ENCODE measurements at regions not wholly inside any gene's neighbourhood (a gene's known extent, or its start where the extent isn't known, plus 50 kb on each side); places are given as distances from the start of the nearest gene placed in this dataset.

DNA sequence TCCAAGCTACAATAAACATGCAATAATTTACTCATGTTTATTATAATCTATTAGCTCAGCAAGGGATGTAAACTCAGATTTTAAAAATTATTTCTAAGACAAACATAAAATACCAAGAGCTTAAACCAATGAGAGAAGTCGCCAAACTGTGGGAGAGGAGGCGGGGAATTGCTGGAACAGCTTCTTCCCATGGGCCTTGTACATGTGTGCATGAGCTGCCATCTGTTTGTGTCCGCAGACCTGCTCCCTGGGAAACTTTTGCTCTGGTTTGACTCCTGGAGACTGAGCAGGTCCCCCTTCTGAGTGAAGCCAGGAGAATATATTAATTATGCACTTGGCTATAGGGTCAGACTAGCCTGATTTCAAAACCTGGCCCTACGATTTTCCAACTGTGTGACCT, 655.9 kb upstream of the SOX11 start:
- Histone ChIP-seq H3K9me3 (replicated peaks; ENCODE audit: control insufficient read depth, insufficient read depth, low read length) (no peaks in the 10 kb centered on the region), H3K27me3 (replicated peaks in 1 of 2; ENCODE audit: control insufficient read depth in 2 of 2, insufficient read depth in 2 of 2, low read length in 1 of 2) (no peaks in the 10 kb centered on the region), H3K27ac (ENCODE audit: control insufficient read depth, insufficient read depth) (no peak overlapping the region), H3K9ac (ENCODE audit: control insufficient read depth, insufficient read depth, low read length) (no peak overlapping the region), H3K36me3 (ENCODE audit: control insufficient read depth in 2 of 2, insufficient read depth in 2 of 2, low read length in 1 of 2) (no peaks in the 10 kb centered on the region), H3K4me3 (no peak overlapping the region), H2AFZ (ENCODE audit: control insufficient read depth, low read depth, low read length) (no peak overlapping the region), H3K4me1 (ENCODE audit: control insufficient read depth, insufficient read depth, low read length) (no peaks in the 10 kb centered on the region), H3K79me2 (ENCODE audit: control insufficient read depth, insufficient read depth, low read length) (no peaks in the 10 kb centered on the region), H4K20me1 (ENCODE audit: control insufficient read depth, insufficient read depth) (no peaks in the 10 kb centered on the region), H3K4me2 (ENCODE audit: control insufficient read depth, insufficient read depth) (no peak overlapping the region)
- POLR2A ChIA-PET, result no interaction called here
- intact Hi-C loops (cut with micrococcal nuclease; ENCODE audit: unreplicated experiment) (no loop called here), in situ Hi-C loops (cut with MboI) (no loop called here)
- no peak for TF ChIP-seq TCF12 (IDR thresholded peaks at IDR 0.05; ENCODE audit: low read depth, low read length)
- no peak for TF ChIP-seq FOXM1 (IDR thresholded peaks at IDR 0.05; ENCODE audit: low read depth, low read length)
- no peak for TF ChIP-seq ZNF24 (IDR thresholded peaks at IDR 0.05)
- no peak for TF ChIP-seq HCFC1 (IDR thresholded peaks at IDR 0.05; ENCODE audit: low read length)
- no peak for TF ChIP-seq CREM (IDR thresholded peaks at IDR 0.05; ENCODE audit: low read depth)
- TF ChIP-seq, protein P1, sequence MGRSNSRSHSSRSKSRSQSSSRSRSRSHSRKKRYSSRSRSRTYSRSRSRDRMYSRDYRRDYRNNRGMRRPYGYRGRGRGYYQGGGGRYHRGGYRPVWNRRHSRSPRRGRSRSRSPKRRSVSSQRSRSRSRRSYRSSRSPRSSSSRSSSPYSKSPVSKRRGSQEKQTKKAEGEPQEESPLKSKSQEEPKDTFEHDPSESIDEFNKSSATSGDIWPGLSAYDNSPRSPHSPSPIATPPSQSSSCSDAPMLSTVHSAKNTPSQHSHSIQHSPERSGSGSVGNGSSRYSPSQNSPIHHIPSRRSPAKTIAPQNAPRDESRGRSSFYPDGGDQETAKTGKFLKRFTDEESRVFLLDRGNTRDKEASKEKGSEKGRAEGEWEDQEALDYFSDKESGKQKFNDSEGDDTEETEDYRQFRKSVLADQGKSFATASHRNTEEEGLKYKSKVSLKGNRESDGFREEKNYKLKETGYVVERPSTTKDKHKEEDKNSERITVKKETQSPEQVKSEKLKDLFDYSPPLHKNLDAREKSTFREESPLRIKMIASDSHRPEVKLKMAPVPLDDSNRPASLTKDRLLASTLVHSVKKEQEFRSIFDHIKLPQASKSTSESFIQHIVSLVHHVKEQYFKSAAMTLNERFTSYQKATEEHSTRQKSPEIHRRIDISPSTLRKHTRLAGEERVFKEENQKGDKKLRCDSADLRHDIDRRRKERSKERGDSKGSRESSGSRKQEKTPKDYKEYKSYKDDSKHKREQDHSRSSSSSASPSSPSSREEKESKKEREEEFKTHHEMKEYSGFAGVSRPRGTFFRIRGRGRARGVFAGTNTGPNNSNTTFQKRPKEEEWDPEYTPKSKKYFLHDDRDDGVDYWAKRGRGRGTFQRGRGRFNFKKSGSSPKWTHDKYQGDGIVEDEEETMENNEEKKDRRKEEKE (IDR thresholded peaks at IDR 0.05), result no peak
- TF ChIP-seq YY1 (IDR thresholded peaks at IDR 0.05; ENCODE audit: low read depth, low read length), result no peak
- no peak for TF ChIP-seq FOXK2 (IDR thresholded peaks at IDR 0.05)
- TF ChIP-seq CREB1 (IDR thresholded peaks at IDR 0.05; ENCODE audit: low read depth), result no peak
- no peak for TF ChIP-seq JUNB (IDR thresholded peaks at IDR 0.05)
- TF ChIP-seq, protein P2, sequence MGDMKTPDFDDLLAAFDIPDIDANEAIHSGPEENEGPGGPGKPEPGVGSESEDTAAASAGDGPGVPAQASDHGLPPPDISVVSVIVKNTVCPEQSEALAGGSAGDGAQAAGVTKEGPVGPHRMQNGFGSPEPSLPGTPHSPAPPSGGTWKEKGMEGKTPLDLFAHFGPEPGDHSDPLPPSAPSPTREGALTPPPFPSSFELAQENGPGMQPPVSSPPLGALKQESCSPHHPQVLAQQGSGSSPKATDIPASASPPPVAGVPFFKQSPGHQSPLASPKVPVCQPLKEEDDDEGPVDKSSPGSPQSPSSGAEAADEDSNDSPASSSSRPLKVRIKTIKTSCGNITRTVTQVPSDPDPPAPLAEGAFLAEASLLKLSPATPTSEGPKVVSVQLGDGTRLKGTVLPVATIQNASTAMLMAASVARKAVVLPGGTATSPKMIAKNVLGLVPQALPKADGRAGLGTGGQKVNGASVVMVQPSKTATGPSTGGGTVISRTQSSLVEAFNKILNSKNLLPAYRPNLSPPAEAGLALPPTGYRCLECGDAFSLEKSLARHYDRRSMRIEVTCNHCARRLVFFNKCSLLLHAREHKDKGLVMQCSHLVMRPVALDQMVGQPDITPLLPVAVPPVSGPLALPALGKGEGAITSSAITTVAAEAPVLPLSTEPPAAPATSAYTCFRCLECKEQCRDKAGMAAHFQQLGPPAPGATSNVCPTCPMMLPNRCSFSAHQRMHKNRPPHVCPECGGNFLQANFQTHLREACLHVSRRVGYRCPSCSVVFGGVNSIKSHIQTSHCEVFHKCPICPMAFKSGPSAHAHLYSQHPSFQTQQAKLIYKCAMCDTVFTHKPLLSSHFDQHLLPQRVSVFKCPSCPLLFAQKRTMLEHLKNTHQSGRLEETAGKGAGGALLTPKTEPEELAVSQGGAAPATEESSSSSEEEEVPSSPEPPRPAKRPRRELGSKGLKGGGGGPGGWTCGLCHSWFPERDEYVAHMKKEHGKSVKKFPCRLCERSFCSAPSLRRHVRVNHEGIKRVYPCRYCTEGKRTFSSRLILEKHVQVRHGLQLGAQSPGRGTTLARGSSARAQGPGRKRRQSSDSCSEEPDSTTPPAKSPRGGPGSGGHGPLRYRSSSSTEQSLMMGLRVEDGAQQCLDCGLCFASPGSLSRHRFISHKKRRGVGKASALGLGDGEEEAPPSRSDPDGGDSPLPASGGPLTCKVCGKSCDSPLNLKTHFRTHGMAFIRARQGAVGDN (IDR thresholded peaks at IDR 0.05), result no peak
- TF ChIP-seq, protein P3, sequence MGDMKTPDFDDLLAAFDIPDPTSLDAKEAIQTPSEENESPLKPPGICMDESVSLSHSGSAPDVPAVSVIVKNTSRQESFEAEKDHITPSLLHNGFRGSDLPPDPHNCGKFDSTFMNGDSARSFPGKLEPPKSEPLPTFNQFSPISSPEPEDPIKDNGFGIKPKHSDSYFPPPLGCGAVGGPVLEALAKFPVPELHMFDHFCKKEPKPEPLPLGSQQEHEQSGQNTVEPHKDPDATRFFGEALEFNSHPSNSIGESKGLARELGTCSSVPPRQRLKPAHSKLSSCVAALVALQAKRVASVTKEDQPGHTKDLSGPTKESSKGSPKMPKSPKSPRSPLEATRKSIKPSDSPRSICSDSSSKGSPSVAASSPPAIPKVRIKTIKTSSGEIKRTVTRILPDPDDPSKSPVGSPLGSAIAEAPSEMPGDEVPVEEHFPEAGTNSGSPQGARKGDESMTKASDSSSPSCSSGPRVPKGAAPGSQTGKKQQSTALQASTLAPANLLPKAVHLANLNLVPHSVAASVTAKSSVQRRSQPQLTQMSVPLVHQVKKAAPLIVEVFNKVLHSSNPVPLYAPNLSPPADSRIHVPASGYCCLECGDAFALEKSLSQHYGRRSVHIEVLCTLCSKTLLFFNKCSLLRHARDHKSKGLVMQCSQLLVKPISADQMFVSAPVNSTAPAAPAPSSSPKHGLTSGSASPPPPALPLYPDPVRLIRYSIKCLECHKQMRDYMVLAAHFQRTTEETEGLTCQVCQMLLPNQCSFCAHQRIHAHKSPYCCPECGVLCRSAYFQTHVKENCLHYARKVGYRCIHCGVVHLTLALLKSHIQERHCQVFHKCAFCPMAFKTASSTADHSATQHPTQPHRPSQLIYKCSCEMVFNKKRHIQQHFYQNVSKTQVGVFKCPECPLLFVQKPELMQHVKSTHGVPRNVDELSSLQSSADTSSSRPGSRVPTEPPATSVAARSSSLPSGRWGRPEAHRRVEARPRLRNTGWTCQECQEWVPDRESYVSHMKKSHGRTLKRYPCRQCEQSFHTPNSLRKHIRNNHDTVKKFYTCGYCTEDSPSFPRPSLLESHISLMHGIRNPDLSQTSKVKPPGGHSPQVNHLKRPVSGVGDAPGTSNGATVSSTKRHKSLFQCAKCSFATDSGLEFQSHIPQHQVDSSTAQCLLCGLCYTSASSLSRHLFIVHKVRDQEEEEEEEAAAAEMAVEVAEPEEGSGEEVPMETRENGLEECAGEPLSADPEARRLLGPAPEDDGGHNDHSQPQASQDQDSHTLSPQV (IDR thresholded peaks at IDR 0.05), result no peak
- no peak for TF ChIP-seq NFXL1 (IDR thresholded peaks at IDR 0.05; ENCODE audit: borderline replicate concordance)
- WGBS (ENCODE audit: insufficient coverage, insufficient replicate concordance, low lambda C conversion rate, missing lambda C conversion rate), result 5% methylated on average over 4 of the region's 4 CpGs
- CTCF ChIA-PET, result interaction anchor here (1.0 kb wide), 1 partner anchor 330 kb away, joined by 3 read pairs; no protein-coding TSS in a partner anchor
- no peak for FAIRE-seq
- BruUV-seq (replicated peaks), result no TSS peak
- RAD21 ChIA-PET (ENCODE audit: unreplicated experiment), result no interaction called here
- DNase-seq (ENCODE audit: low read depth, low spot score), result no peak
- SMC1A ChIA-PET (ENCODE audit: uncharacterized antibody, unreplicated experiment), result interaction anchor here (0.5 to 1.5 kb wide), 2 partner anchors 41 to 393 kb away, joined by 4 to 7 read pairs; no protein-coding TSS in a partner anchor
- ATAC-seq, result no peak

Measured in GM12878 (cell line).